ENCODE measurements at regions not wholly inside any gene's neighbourhood (a gene's known extent, or its start where the extent isn't known, plus 50 kb on each side); places are given as distances from the start of the nearest gene placed in this dataset.
"Not testable (repeated sequence)": the region's sequence is repeated elsewhere in the genome, so short reads cannot be mapped to it uniquely, and the experiment has no call there.

GRCh38 chr4:111070390-111070789, 447.5 kb upstream of the PITX2 start:
- Mint-ChIP-seq H3K4me3 (no peak overlapping the region), H3K9me3 (ENCODE audit: low read depth) (peaks cover 2% of the 10 kb centered on the region), H3K27me3 (no peaks in the 10 kb centered on the region), H3K4me1 (no peaks in the 10 kb centered on the region), H3K27ac (no peak overlapping the region), H3K36me3 (no peaks in the 10 kb centered on the region)
- CTCF ChIA-PET = no interaction called here
- DNase-seq = no peak
- ATAC-seq = no peak

DNA sequence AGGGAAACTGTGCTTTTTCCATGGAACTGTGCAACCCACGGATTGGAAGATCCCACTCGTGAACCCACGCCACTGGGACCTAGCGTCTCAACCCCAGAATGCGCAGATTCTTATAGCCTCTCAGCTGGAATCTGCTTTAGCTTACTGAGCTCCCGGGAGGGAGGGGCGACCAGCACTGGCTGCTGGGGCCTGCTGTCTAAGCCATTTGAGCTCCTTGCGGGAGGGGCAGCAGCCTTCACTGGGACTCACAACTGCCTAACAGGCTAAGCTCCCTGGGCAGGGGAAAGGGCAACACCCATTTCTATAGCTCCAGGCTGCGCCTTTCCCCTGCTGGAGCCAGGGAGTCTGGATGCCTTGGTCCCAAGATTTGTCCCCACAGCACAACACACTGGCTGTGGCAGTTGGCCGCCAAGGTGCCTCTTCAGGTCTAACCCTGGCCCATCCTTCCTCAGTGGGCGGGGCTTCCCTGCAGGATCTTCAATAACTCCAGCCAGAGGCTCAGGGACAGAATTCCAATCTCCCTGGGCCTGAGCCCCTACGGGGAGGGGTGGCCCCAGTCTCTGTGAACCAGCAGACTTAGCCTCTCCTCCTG, 451.7 kb upstream of the PITX2 start:
- DNase-seq (no peak), ATAC-seq (no peak)
- Mint-ChIP-seq H3K9me3 (ENCODE audit: low read depth) (peaks cover 5% of the 10 kb centered on the region), H3K27me3 (no peaks in the 10 kb centered on the region), H3K4me3 (no peak overlapping the region), H3K4me1 (no peaks in the 10 kb centered on the region), H3K27ac (no peak overlapping the region), H3K36me3 (no peaks in the 10 kb centered on the region)
- CTCF ChIA-PET = no interaction called here

GRCh38 chr4:111076299-111076698, 453.4 kb upstream of the PITX2 start:
- DNase-seq; H3K4me3 Mint-ChIP-seq; H3K9me3 Mint-ChIP-seq (ENCODE audit: low read depth); H3K4me1 Mint-ChIP-seq; ATAC-seq; H3K27me3 Mint-ChIP-seq; H3K36me3 Mint-ChIP-seq; H3K27ac Mint-ChIP-seq; CTCF ChIA-PET: not testable (repeated sequence)

- Mint-ChIP-seq H3K36me3 (no peaks in the 10 kb centered on the region), H3K27me3 (no peaks in the 10 kb centered on the region), H3K27ac (no peak overlapping the region), H3K4me3 (no peak overlapping the region), H3K4me1 (no peaks in the 10 kb centered on the region), H3K9me3 (ENCODE audit: low read depth) (no peaks in the 10 kb centered on the region)
- DNase-seq (no peak), ATAC-seq (no peak)
- CTCF ChIA-PET = no interaction called here
Measured at GRCh38 chr4:111108153-111108552, 485.3 kb upstream of the PITX2 start.

GRCh38 chr4:111113591-111113990, 490.7 kb upstream of the PITX2 start:
- H3K27me3 Mint-ChIP-seq = no peaks in the 10 kb centered on the region
- CTCF ChIA-PET = no interaction called here

DNA sequence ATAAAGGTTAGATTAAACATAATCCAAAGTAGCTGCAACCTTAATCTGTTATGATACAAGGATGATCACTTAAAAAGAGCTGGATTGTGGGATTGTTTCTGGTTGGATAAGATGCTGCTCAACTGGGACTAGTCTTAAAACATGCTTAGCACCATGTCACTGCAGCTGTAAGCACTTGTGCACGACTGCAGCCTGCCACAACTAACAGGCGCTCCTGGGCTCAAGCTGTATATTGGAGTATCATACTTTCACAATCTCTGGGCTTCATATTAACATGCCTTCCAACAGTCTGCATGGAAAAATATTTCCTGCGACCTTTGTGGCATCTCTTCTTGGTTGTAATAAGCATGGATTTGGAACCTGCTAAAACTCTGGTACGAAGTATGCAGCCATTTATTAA, 493.0 kb upstream of the PITX2 start:
- H3K9me3 Mint-ChIP-seq (ENCODE audit: low read depth) = peaks cover 5% of the 10 kb centered on the region
- H3K27ac Mint-ChIP-seq = no peak overlapping the region
- H3K36me3 Mint-ChIP-seq = no peaks in the 10 kb centered on the region
- H3K4me1 Mint-ChIP-seq = no peaks in the 10 kb centered on the region
- ATAC-seq (no peak), DNase-seq (no peak)
- no peak overlapping the region for H3K4me3 Mint-ChIP-seq
- CTCF ChIA-PET = no interaction called here
- no peaks in the 10 kb centered on the region for H3K27me3 Mint-ChIP-seq

More at GRCh38 chr4:111113591-111113990, 490.7 kb upstream of the PITX2 start:
- ATAC-seq (no peak), DNase-seq (no peak)
- Mint-ChIP-seq H3K4me1 (no peaks in the 10 kb centered on the region), H3K36me3 (no peaks in the 10 kb centered on the region), H3K9me3 (ENCODE audit: low read depth) (peaks cover 2% of the 10 kb centered on the region), H3K27ac (no peak overlapping the region), H3K4me3 (no peak overlapping the region)

- peaks cover 8% of the 10 kb centered on the region for H3K9me3 Mint-ChIP-seq (ENCODE audit: low read depth)
- CTCF ChIA-PET = no interaction called here
Measured at GRCh38 chr4:111120191-111120590, 497.3 kb upstream of the PITX2 start.

DNA sequence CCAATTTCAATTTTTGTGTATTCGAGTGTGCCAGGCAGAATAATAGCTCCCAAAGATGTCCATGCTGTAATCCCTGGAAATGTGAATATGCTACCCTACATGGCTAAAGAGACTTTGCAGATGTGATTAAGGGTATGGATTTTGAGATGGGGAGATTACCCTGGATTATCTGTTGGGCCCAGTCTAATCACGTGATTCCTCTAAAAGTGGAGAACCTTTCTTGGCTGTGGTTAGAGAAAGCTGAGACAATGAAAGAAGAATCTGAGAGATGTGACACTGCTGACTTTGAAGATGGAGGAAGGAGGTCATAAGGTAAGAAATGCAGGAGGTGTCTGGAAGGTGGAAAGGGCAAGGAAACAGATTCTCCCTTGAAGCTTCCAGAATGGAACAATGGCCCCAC, 503.5 kb upstream of the PITX2 start:
- H3K4me1 Mint-ChIP-seq = no peaks in the 10 kb centered on the region
- H3K36me3 Mint-ChIP-seq = no peaks in the 10 kb centered on the region
- no peak overlapping the region for H3K4me3 Mint-ChIP-seq
- peaks cover 7% of the 10 kb centered on the region for H3K9me3 Mint-ChIP-seq (ENCODE audit: low read depth)
- H3K27ac Mint-ChIP-seq = no peak overlapping the region
- CTCF ChIA-PET = no interaction called here
- no peak for ATAC-seq
- no peak for DNase-seq
- H3K27me3 Mint-ChIP-seq = no peaks in the 10 kb centered on the region

More at GRCh38 chr4:111120191-111120590, 497.3 kb upstream of the PITX2 start:
- DNase-seq (no peak), ATAC-seq (no peak)
- Mint-ChIP-seq H3K27ac (no peak overlapping the region), H3K4me1 (no peaks in the 10 kb centered on the region), H3K27me3 (no peaks in the 10 kb centered on the region), H3K36me3 (no peaks in the 10 kb centered on the region), H3K4me3 (no peak overlapping the region)

GRCh38 chr4:111127841-111128240, 505.0 kb upstream of the PITX2 start:
- DNase-seq (no peak), ATAC-seq (no peak)
- Mint-ChIP-seq H3K36me3 (no peaks in the 10 kb centered on the region), H3K9me3 (ENCODE audit: low read depth) (peaks cover 7% of the 10 kb centered on the region), H3K4me3 (no peak overlapping the region), H3K4me1 (no peaks in the 10 kb centered on the region), H3K27me3 (no peaks in the 10 kb centered on the region), H3K27ac (no peak overlapping the region)
- CTCF ChIA-PET = no interaction called here

DNA sequence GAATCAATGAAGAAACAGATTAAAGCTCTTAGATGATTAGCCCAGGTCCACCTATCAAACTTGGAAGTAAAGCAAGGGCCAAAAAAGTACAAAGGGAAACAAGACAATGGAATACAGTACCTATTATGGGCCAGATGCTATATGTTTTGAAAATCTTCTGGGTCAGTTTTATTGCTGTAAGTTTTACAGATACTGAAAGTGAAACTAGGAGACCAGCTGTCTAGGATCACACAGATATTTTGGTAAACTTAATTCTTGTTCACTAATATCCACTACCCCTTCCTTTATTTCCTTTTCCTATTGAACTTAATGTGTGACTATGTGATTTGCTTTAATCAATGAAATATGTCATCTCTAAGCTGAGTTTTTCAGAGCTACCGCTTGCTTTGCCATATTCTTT, 505.4 kb upstream of the PITX2 start:
- no peak for ATAC-seq
- CTCF ChIA-PET = no interaction called here
- Mint-ChIP-seq H3K27me3 (no peaks in the 10 kb centered on the region), H3K27ac (no peak overlapping the region), H3K4me1 (no peaks in the 10 kb centered on the region), H3K9me3 (ENCODE audit: low read depth) (peaks cover 7% of the 10 kb centered on the region), H3K36me3 (no peaks in the 10 kb centered on the region), H3K4me3 (no peak overlapping the region)
- DNase-seq = no peak

DNA sequence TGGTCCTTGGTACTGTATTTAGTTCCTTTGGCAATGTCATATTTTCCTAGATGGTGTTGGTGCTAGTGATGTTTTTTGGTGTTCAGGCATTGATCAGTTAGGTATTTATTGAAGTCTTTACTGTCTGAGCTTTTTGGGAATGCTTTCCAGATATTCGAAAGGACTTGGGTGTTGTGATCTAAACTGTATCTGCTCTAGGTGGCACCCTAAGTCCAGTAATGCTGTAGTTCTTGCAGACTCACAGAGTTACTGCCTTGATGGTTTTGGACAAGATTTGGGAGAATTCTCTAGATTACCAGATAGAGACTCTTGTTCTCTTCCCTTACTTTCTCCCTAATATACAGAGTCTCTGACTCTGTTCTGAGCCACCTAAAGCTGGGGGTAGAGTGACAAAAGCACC, 513.6 kb upstream of the PITX2 start:
- Mint-ChIP-seq H3K27me3 (no peaks in the 10 kb centered on the region), H3K4me1 (no peaks in the 10 kb centered on the region), H3K9me3 (ENCODE audit: low read depth) (peaks cover 2% of the 10 kb centered on the region), H3K36me3 (no peaks in the 10 kb centered on the region), H3K4me3 (no peak overlapping the region), H3K27ac (no peak overlapping the region)
- DNase-seq (no peak), ATAC-seq (no peak)
- CTCF ChIA-PET = interaction anchor here (0.8 kb wide), 1 partner anchor 29 kb away, joined by 3 read pairs; no protein-coding TSS in a partner anchor

- ATAC-seq (no peak), DNase-seq (no peak)
- Mint-ChIP-seq H3K36me3 (no peaks in the 10 kb centered on the region), H3K27me3 (no peaks in the 10 kb centered on the region), H3K27ac (no peak overlapping the region), H3K4me1 (no peaks in the 10 kb centered on the region), H3K4me3 (no peak overlapping the region), H3K9me3 (ENCODE audit: low read depth) (peaks cover 3% of the 10 kb centered on the region)
- CTCF ChIA-PET = no interaction called here
Measured at GRCh38 chr4:111136967-111137366, 514.1 kb upstream of the PITX2 start.

- Mint-ChIP-seq H3K27ac (no peak overlapping the region), H3K9me3 (ENCODE audit: low read depth) (peaks cover 4% of the 10 kb centered on the region), H3K36me3 (no peaks in the 10 kb centered on the region), H3K4me3 (no peak overlapping the region), H3K27me3 (no peaks in the 10 kb centered on the region), H3K4me1 (no peaks in the 10 kb centered on the region)
- ATAC-seq (no peak), DNase-seq (no peak)
- CTCF ChIA-PET = no interaction called here
Measured at GRCh38 chr4:111143510-111143909, 520.6 kb upstream of the PITX2 start.

DNA sequence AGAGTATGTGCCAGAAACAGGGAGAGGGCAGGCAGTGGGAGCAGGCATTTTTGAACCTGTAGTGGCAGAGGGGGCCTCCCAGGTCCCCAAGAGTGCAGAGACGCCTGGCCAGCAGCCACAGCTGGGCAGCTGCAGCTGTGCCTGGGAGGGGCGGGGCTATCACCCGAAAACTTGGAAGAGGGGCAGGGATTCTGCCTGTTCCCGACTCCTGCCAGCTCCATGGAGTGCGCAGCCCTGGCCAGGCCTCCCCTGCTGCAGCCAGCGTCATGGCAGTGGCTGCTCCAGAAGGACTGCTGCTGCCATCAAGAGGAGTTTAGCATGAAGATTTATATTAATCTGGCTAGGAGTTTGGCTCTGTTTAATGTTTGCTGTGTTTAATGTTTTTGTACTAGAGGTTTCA, 532.1 kb upstream of the PITX2 start:
- H3K4me3 Mint-ChIP-seq = no peak overlapping the region
- H3K4me1 Mint-ChIP-seq = no peaks in the 10 kb centered on the region
- peaks cover 14% of the 10 kb centered on the region for H3K9me3 Mint-ChIP-seq (ENCODE audit: low read depth)
- DNase-seq (no peak), ATAC-seq (no peak)
- no peaks in the 10 kb centered on the region for H3K36me3 Mint-ChIP-seq
- H3K27ac Mint-ChIP-seq = no peak overlapping the region
- no peaks in the 10 kb centered on the region for H3K27me3 Mint-ChIP-seq
- CTCF ChIA-PET = no interaction called here

DNA sequence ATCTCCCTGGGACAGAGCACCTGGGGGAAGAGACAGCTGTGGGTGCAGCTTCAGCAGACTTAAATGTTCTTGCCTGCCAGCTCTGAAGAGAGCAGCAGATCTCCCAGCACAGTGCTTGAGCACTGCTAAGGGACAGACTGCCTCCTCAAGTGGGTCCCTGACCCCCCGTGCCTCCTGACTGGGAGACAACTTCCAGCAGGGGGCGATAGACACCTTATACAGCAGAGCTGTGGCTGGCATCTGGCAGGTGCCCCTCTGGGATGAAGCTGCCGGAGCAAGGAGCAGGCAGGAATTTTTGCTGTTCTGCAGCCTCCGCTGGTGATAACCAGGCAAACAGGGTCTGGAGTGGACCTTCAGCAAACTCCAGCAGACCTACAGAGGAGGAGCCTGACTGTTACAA, 541.7 kb upstream of the PITX2 start:
- H3K36me3 Mint-ChIP-seq; H3K27ac Mint-ChIP-seq; H3K9me3 Mint-ChIP-seq (ENCODE audit: low read depth); ATAC-seq; H3K4me3 Mint-ChIP-seq; H3K4me1 Mint-ChIP-seq; H3K27me3 Mint-ChIP-seq; CTCF ChIA-PET; DNase-seq: not testable (repeated sequence)

All from activated CD8-positive, alpha-beta memory T cell treated with anti-CD3 and anti-CD28 coated beads, Interleukin-2, amount 10 ng/mL, durations not matched to agents 7 days and 5 days (primary cell).